H1 (cell line): ENCODE measurements at regions not wholly inside any gene's neighbourhood (a gene's known extent, or its start where the extent isn't known, plus 50 kb on each side); places are given as distances from the start of the nearest gene placed in this dataset.

Source experiments
- CTCF ChIA-PET: fragments of 300-600 bp; sonication (Branson Sonifier 250); formaldehyde crosslinking; loops from one replicate; lab custom pipeline; 2021; ENCODE audit not compliant: partially characterized antibody; lab: Charles Lee
- POLR2A ChIA-PET: fragments of 300-600 bp; sonication (Branson Sonifier 250); formaldehyde crosslinking; loops from one replicate; lab custom pipeline; 2021; ENCODE audit warnings: inconsistent platforms; ENCODE audit not compliant: partially characterized antibody; lab: Charles Lee
- DNase-seq, 2 experiments: peaks; one replicate each; pipeline versions ENCODE4 v3.0.0 to v3.0.0-alpha.2; 2010 to 2022; ENCODE audit warnings: low spot score in 2 of 2, low read depth in 1 of 2, mixed read lengths in 1 of 2
- FAIRE-seq: peaks from 2 replicates; lab custom pipeline; 2011; peaks lifted over from hg19 to GRCh38; lab: Jason Lieb, UNC
- H2AFZ ChIP-seq: 2 replicates; pipeline ENCODE4 v1.8.1; 2012; ENCODE audit warnings: low read length, inconsistent platforms
- H2AK5ac ChIP-seq: 2 replicates; pipeline ENCODE4 v1.6.1; 2013; ENCODE audit warnings: low read depth, low read length
- H2BK120ac ChIP-seq: replicated peaks from 2 replicates; pipeline ENCODE3; 2013; ENCODE audit warnings: low read depth, low read length, inconsistent platforms
- H2BK12ac ChIP-seq: 2 replicates; pipeline ENCODE4 v1.6.1; 2013; ENCODE audit warnings: low read depth, low read length
- H2BK15ac ChIP-seq: 2 replicates; pipeline ENCODE4 v1.6.1; 2013; ENCODE audit warnings: low read length
- H2BK20ac ChIP-seq: 2 replicates; pipeline ENCODE4 v1.6.1; 2013; ENCODE audit warnings: low read length
- H2BK5ac ChIP-seq: 2 replicates; pipeline ENCODE4 v1.6.1; 2013; ENCODE audit warnings: low read depth, low read length
- H3K14ac ChIP-seq: 2 replicates; pipeline ENCODE4 v1.6.1; 2013; ENCODE audit warnings: inconsistent platforms; ENCODE audit not compliant: insufficient read length
- H3K18ac ChIP-seq: 2 replicates; pipeline ENCODE4 v1.6.1; 2013; ENCODE audit warnings: low read length; ENCODE audit errors: extremely low read depth
- H3K23ac ChIP-seq: 2 replicates; pipeline ENCODE4 v1.6.1; 2013; ENCODE audit warnings: inconsistent platforms; ENCODE audit not compliant: insufficient read length
- H3K23me2 ChIP-seq: 2 replicates; pipeline ENCODE4 v1.6.1; 2013; ENCODE audit warnings: low read depth, low read length
- H3K27ac ChIP-seq: 2 replicates; pipeline ENCODE4 v1.6.1; 2011; ENCODE audit warnings: low read depth, low read length, inconsistent platforms
- H3K27me3 ChIP-seq, 4 experiments: replicated peaks in 1 of 4; 1 replicate in 1 of 4; 2 replicates in 3 of 4; pipeline versions ENCODE4 v1.6.1 to v1.8.1; 2011 to 2013; ENCODE audit warnings: low read length in 3 of 4, mild to moderate bottlenecking in 3 of 4, inconsistent platforms in 2 of 4, mixed read lengths in 2 of 4, moderate library complexity in 1 of 4; ENCODE audit not compliant: control insufficient read depth in 3 of 4, insufficient read depth in 3 of 4; ENCODE audit errors: extremely low read depth in 1 of 4
- H3K36me3 ChIP-seq, 4 experiments: 2 replicates each; pipeline versions ENCODE4 v1.6.1 to v1.8.1; 2011 to 2013; ENCODE audit warnings: mild to moderate bottlenecking in 4 of 4, low read length in 3 of 4, moderate library complexity in 2 of 4, control low read depth in 1 of 4, inconsistent platforms in 1 of 4; ENCODE audit not compliant: insufficient read depth in 4 of 4, control insufficient read depth in 2 of 4
- H3K4ac ChIP-seq: replicated peaks from 2 replicates; pipeline ENCODE3; 2013; ENCODE audit warnings: low read length, low read depth, mixed read lengths, inconsistent platforms; ENCODE audit not compliant: insufficient read length
- H3K4me1 ChIP-seq, 4 experiments: replicated peaks in 1 of 4; 1 replicate in 1 of 4; 2 replicates in 3 of 4; pipeline versions ENCODE4 v1.6.1 to v1.8.1; 2011 to 2013; ENCODE audit warnings: low read length in 3 of 4, inconsistent platforms in 2 of 4, mixed read lengths in 1 of 4; ENCODE audit not compliant: insufficient read depth in 4 of 4, control insufficient read depth in 3 of 4
- H3K4me2 ChIP-seq, 2 experiments: 2 replicates each; pipeline versions ENCODE4 v1.6.1 to v1.8.1; 2011 to 2013; ENCODE audit warnings: low read depth in 2 of 2, low read length in 2 of 2, control low read depth in 1 of 2, inconsistent platforms in 1 of 2, mild to moderate bottlenecking in 1 of 2; ENCODE audit not compliant: insufficient read depth in 1 of 2
- H3K4me3 ChIP-seq, 4 experiments: fragments of 200-600, 300-600 bp in 1 of 4; sonication (generic), shearing (Covaris generic), sonication (Bioruptor Twin) in 1 of 4; 2 replicates each; pipeline versions ENCODE4 v1.5.1 to v1.8.1; 2011 to 2016; ENCODE audit warnings: low read length in 4 of 4, low read depth in 3 of 4, control low read depth in 2 of 4, inconsistent platforms in 2 of 4, mild to moderate bottlenecking in 2 of 4, mixed read lengths in 1 of 4, moderate library complexity in 1 of 4; ENCODE audit not compliant: insufficient read depth in 2 of 4; ENCODE audit errors: extremely low read depth in 1 of 4
- H3K56ac ChIP-seq: replicated peaks from 2 replicates; pipeline ENCODE3; 2013; ENCODE audit warnings: low read depth, mild to moderate bottlenecking, mixed read lengths, low read length, inconsistent platforms; ENCODE audit not compliant: insufficient read length
- H3K79me1 ChIP-seq: 2 replicates; pipeline ENCODE4 v1.6.1; 2013; ENCODE audit warnings: low read depth, low read length, control low read depth
- H3K79me2 ChIP-seq, 2 experiments: 2 replicates each; pipeline versions ENCODE4 v1.6.1 to v1.8.1; 2012 to 2013; ENCODE audit warnings: low read length in 2 of 2, mild to moderate bottlenecking in 2 of 2, inconsistent platforms in 1 of 2; ENCODE audit not compliant: insufficient read depth in 2 of 2, control insufficient read depth in 1 of 2
- H3K9ac ChIP-seq, 4 experiments: replicated peaks in 1 of 4; 1 replicate in 1 of 4; 2 replicates in 3 of 4; pipeline versions ENCODE4 v1.6.1 to v1.8.1; 2011 to 2013; ENCODE audit warnings: low read depth in 3 of 4, low read length in 3 of 4, control low read depth in 2 of 4, mild to moderate bottlenecking in 2 of 4, moderate library complexity in 2 of 4, inconsistent platforms in 1 of 4; ENCODE audit errors: extremely low read depth in 1 of 4
- H3K9me3 ChIP-seq, 2 experiments: 2 replicates each; pipeline versions ENCODE4 v1.6.1 to v1.8.1; 2012 to 2013; ENCODE audit warnings: mild to moderate bottlenecking in 2 of 2, moderate library complexity in 2 of 2, control low read depth in 1 of 2, inconsistent platforms in 1 of 2, low read depth in 1 of 2, low read length in 1 of 2, mixed read lengths in 1 of 2; ENCODE audit not compliant: insufficient read depth in 2 of 2
- H4K20me1 ChIP-seq, 2 experiments: replicated peaks in 1 of 2; 2 replicates each; pipeline versions ENCODE3 to v1.8.1; 2011 to 2013; ENCODE audit warnings: inconsistent platforms in 2 of 2, low read length in 2 of 2, mild to moderate bottlenecking in 1 of 2; ENCODE audit not compliant: insufficient read depth in 2 of 2, control insufficient read depth in 1 of 2
- H4K5ac ChIP-seq: 2 replicates; pipeline ENCODE4 v1.6.1; 2013; ENCODE audit warnings: low read length, low read depth, mixed read lengths, inconsistent platforms; ENCODE audit not compliant: insufficient read length
- H4K8ac ChIP-seq: 2 replicates; pipeline ENCODE4 v1.8.0; 2013; ENCODE audit warnings: mild to moderate bottlenecking, moderate library complexity, low read length, inconsistent platforms; ENCODE audit not compliant: insufficient read depth; ENCODE audit errors: extremely low read depth
- H4K91ac ChIP-seq: replicated peaks from 2 replicates; pipeline ENCODE3; 2013; ENCODE audit warnings: low read length, mixed read lengths, inconsistent platforms; ENCODE audit not compliant: insufficient read length
- ASH2L ChIP-seq: fragments of 200-600, 300-600 bp; sonication (generic); IDR thresholded peaks from one replicate; pipeline ENCODE4 v1.7.1; 2017; ENCODE audit warnings: low read length
- BACH1 ChIP-seq: IDR thresholded peaks from 2 replicates; pipeline ENCODE4 v1.6.1; 2012; ENCODE audit warnings: low read length, improper control_type of control experiment
- BCL11A ChIP-seq, 2 experiments: IDR thresholded peaks; one replicate each; pipeline ENCODE4 v1.6.1; 2011; ENCODE audit warnings: low read depth in 2 of 2, low read length in 2 of 2, mild to moderate bottlenecking in 2 of 2
- CHD1 ChIP-seq: IDR thresholded peaks from 2 replicates; pipeline ENCODE4 v1.6.1; 2012; ENCODE audit warnings: low read depth, low read length, improper control_type of control experiment
- EZH2 ChIP-seq: fragments of 200-600 bp; sonication (generic); IDR thresholded peaks from 2 replicates; pipeline ENCODE4 v1.7.1; 2012; ENCODE audit warnings: low read depth, mild to moderate bottlenecking, moderate library complexity, low read length, inconsistent platforms; ENCODE audit not compliant: severe bottlenecking
- FOSL1 ChIP-seq: IDR thresholded peaks from 2 replicates; pipeline ENCODE4 v1.6.1; 2011; ENCODE audit warnings: mild to moderate bottlenecking, low read depth, low read length, moderate library complexity; ENCODE audit not compliant: insufficient read depth
- GABPA ChIP-seq: IDR thresholded peaks from 2 replicates; pipeline ENCODE4 v1.6.1; 2011; ENCODE audit warnings: mild to moderate bottlenecking, low read length, moderate library complexity, borderline replicate concordance; ENCODE audit not compliant: insufficient read depth
- JUN ChIP-seq: IDR thresholded peaks from 2 replicates; pipeline ENCODE4 v1.6.1; 2011; ENCODE audit warnings: low read depth, mild to moderate bottlenecking, improper control_type of control experiment, low read length
- RFX5 ChIP-seq: IDR thresholded peaks from 2 replicates; pipeline ENCODE4 v1.6.1; 2011; ENCODE audit warnings: low read depth, low read length, improper control_type of control experiment, borderline replicate concordance
- RXRA ChIP-seq: IDR thresholded peaks from 2 replicates; pipeline ENCODE4 v1.6.1; 2011; ENCODE audit warnings: low read depth, mild to moderate bottlenecking, low read length, moderate library complexity; ENCODE audit not compliant: insufficient read depth
- SIRT6 ChIP-seq: IDR thresholded peaks from one replicate; pipeline ENCODE4 v1.7.1; 2012; ENCODE audit warnings: low read length, inconsistent platforms
- SP1 ChIP-seq: IDR thresholded peaks from 2 replicates; pipeline ENCODE4 v1.6.1; 2011; ENCODE audit warnings: low read depth, low read length
- SP2 ChIP-seq: IDR thresholded peaks from 2 replicates; pipeline ENCODE4 v1.6.1; 2012; ENCODE audit warnings: mild to moderate bottlenecking, low read length, inconsistent platforms
- TBP ChIP-seq: IDR thresholded peaks from 2 replicates; pipeline ENCODE4 v1.6.1; 2011; ENCODE audit warnings: low read depth, low read length, improper control_type of control experiment
- USF2 ChIP-seq: IDR thresholded peaks from 2 replicates; pipeline ENCODE4 v1.6.1; 2011; ENCODE audit warnings: low read length, improper control_type of control experiment
- WGBS, 2 experiments: shearing (Covaris generic) in 1 of 2; methylation state at CpG; one replicate each; pipeline versions ENCODE4 v1.1.6 to v1.1.7; 2013 to 2015; ENCODE audit warnings: low lambda C conversion rate in 2 of 2, mixed read lengths in 2 of 2, inconsistent platforms in 1 of 2, low coverage in 1 of 2, missing lambda C conversion rate in 1 of 2; ENCODE audit not compliant: insufficient replicate concordance in 2 of 2, insufficient coverage in 1 of 2, insufficient read length in 1 of 2; ENCODE audit errors: extremely low coverage in 1 of 2, missing lambda C conversion rate in 1 of 2; 5-methylcytosine and 5-hydroxymethylcytosine counted together

DNA sequence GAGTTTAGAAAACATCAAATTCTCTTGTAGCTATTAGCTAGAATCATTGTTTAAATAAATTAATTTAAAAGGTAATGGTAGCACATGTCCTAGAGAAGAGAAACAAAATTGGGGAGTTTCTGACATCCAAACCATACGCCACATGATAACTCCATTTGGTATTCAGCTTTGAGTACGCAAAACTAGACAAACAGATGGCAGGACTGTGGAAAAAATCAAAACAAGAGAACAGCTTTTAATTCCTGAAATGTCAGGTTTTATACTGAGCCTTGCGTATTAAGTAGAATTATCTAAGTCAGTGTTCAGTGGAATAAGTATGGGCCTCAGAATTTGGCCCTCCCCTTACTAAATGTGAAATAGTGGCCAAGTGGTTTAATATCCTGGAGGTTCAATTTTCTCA, 82.4 kb upstream of the PDE1A start:
- Histone ChIP-seq H3K79me2 (no peaks in the 10 kb centered on the region), H2AK5ac (no peak overlapping the region), H3K56ac (no peak overlapping the region), H2BK120ac (no peak overlapping the region), H3K9ac (no peak overlapping the region), H4K20me1 (no peaks in the 10 kb centered on the region), H4K5ac (no peak overlapping the region), H3K27ac (no peak overlapping the region), H3K23ac (no peak overlapping the region), H3K18ac (no peak overlapping the region), H3K14ac (no peak overlapping the region), H3K23me2 (no peaks in the 10 kb centered on the region), H2BK15ac (no peak overlapping the region), H3K4me2 (no peak overlapping the region), H4K8ac (no peak overlapping the region), H3K4me1 (no peaks in the 10 kb centered on the region), H2AFZ (no peak overlapping the region), H2BK5ac (no peak overlapping the region), H2BK20ac (no peak overlapping the region), H4K91ac (no peak overlapping the region), H3K9me3 (no peaks in the 10 kb centered on the region), H2BK12ac (no peak overlapping the region), H3K4ac (no peak overlapping the region), H3K4me3 (no peak overlapping the region), H3K79me1 (no peaks in the 10 kb centered on the region), H3K27me3 (no peaks in the 10 kb centered on the region), H3K36me3 (no peaks in the 10 kb centered on the region)
- POLR2A ChIA-PET, result no interaction called here
- no peak for FAIRE-seq
- CTCF ChIA-PET, result interaction anchor here (1.0 kb wide), 1 partner anchor 316 kb away, joined by 3 read pairs; no protein-coding TSS in a partner anchor
- 65% methylated on average over 3 of the region's 3 CpGs; no CpG with 5 or more reads in 1 of the 2 experiments for WGBS, 2 experiments
- no peak for DNase-seq
- TF ChIP-seq BACH1, result no peak
- no peak for TF ChIP-seq CHD1
- TF ChIP-seq BCL11A (IDR thresholded peaks at IDR 0.05; ENCODE audit: low read depth in 2 of 2, low read length in 2 of 2), result no peak
- TF ChIP-seq EZH2, result no peak
- no peak for TF ChIP-seq GABPA
- TF ChIP-seq TBP, result no peak
- no peak for TF ChIP-seq FOSL1
- TF ChIP-seq USF2, result no peak
- TF ChIP-seq SP2, result no peak
- TF ChIP-seq JUN, result no peak
- no peak for TF ChIP-seq ASH2L
- TF ChIP-seq SIRT6, result no peak
- TF ChIP-seq RXRA, result no peak
- TF ChIP-seq RFX5, result no peak
- TF ChIP-seq SP1, result no peak
